ENCODE measurements at regions not wholly inside any gene's neighbourhood (a gene's known extent, or its start where the extent isn't known, plus 50 kb on each side); places are given as distances from the start of the nearest gene placed in this dataset.

- ATAC-seq (ENCODE audit: low read depth): no peak
- H2AK9ac ChIP-seq (replicated peaks; ENCODE audit: low read depth, low read length, poor library complexity): peak overlapping the region; percentile 43
These were observed 742.5 kb downstream of the TDRD15 start for GRCh38 chr2:21866316-21866715.

More at GRCh38 chr2:21866316-21866715, 742.5 kb downstream of the TDRD15 start:
- in situ Hi-C loops (cut with MboI; ENCODE audit: low sequenced_read_pairs) (no loop called here), intact Hi-C loops (cut with micrococcal nuclease) (no loop called here), dilution Hi-C loops (cut with HindIII; ENCODE audit: low sequenced_read_pairs, unreplicated experiment) (no loop called here)
- no peak overlapping the region for H3K4ac ChIP-seq (ENCODE audit: low read depth, low read length)
- H3K9me1 ChIP-seq (ENCODE audit: insufficient read depth, low read length): no peaks in the 10 kb centered on the region
- no peak overlapping the region for H2AK5ac ChIP-seq (ENCODE audit: low read depth, low read length)
- no peak overlapping the region for H3K14ac ChIP-seq (replicated peaks; ENCODE audit: low read depth, low read length)
- 0% methylated on average over 1 of the region's 5 CpGs; no CpG with 5 or more reads in 1 of the 2 experiments for WGBS, 2 experiments (ENCODE audit: extremely low coverage in 2 of 2, insufficient read length in 1 of 2)
- no peak overlapping the region for H3K56ac ChIP-seq (ENCODE audit: extremely low read depth, insufficient read depth, low read length)
- H3K27me3 ChIP-seq (ENCODE audit: control insufficient read depth, insufficient read depth, low read length): no peaks in the 10 kb centered on the region
- H4K8ac ChIP-seq (ENCODE audit: low read depth in 2 of 2, low read length in 2 of 2): no peak overlapping the region
- no peak overlapping the region for H4K91ac ChIP-seq (ENCODE audit: insufficient read depth, low read depth, low read length)
- no peaks in the 10 kb centered on the region for H3K9me3 ChIP-seq (ENCODE audit: control insufficient read depth, insufficient read depth, low read length)
- no peak overlapping the region for H3K23ac ChIP-seq (ENCODE audit: low read depth, low read length)
- no peak overlapping the region for H2BK120ac ChIP-seq (ENCODE audit: low read depth, low read length)
- no peak overlapping the region for H2BK5ac ChIP-seq (ENCODE audit: low read depth, low read length, poor library complexity, severe bottlenecking)
- no peak overlapping the region for H2BK20ac ChIP-seq (ENCODE audit: low read depth, low read length)
- no peak overlapping the region for H3K4me3 ChIP-seq (ENCODE audit: insufficient read depth, low read depth, low read length)
- CTCF ChIA-PET: no interaction called here
- no peak overlapping the region for H2BK15ac ChIP-seq (ENCODE audit: low read depth, low read length)
- no peak overlapping the region for H3K9ac ChIP-seq (ENCODE audit: low read depth, low read length)
- H3K27ac ChIP-seq (ENCODE audit: insufficient read depth, low read length): no peak overlapping the region
- H3K18ac ChIP-seq (ENCODE audit: low read depth, low read length): no peak overlapping the region
- no TSS peak for BruUV-seq (replicated peaks)
- H4K20me1 ChIP-seq (ENCODE audit: insufficient read depth, low read length): no peaks in the 10 kb centered on the region
- no peak overlapping the region for H4K5ac ChIP-seq (ENCODE audit: low read depth, low read length)
- no peak overlapping the region for H3K4me2 ChIP-seq (ENCODE audit: low read depth, low read length)
- H2AFZ ChIP-seq (replicated peaks; ENCODE audit: low read length, poor library complexity): no peak overlapping the region
- no peaks in the 10 kb centered on the region for H3K79me1 ChIP-seq (ENCODE audit: low read depth in 1 of 2, low read length in 2 of 2)
- H3K36me3 ChIP-seq (ENCODE audit: control insufficient read depth, insufficient read depth, low read length): no peaks in the 10 kb centered on the region
- TF ChIP-seq BHLHE40 (IDR thresholded peaks at IDR 0.05; ENCODE audit: low read depth, low read length): no peak
- no peak for TF ChIP-seq MAZ (IDR thresholded peaks at IDR 0.05; ENCODE audit: borderline replicate concordance, low read depth, low read length)
- no peak for TF ChIP-seq MXI1 (IDR thresholded peaks at IDR 0.05; ENCODE audit: borderline replicate concordance, low read depth, low read length)
- no peak for TF ChIP-seq SMC3 (IDR thresholded peaks at IDR 0.05; ENCODE audit: low read depth, low read length)
- TF ChIP-seq ELK1 (IDR thresholded peaks at IDR 0.05; ENCODE audit: borderline replicate concordance, low read depth, low read length): no peak
- no peaks in the 10 kb centered on the region for H3K4me1 ChIP-seq (ENCODE audit: control insufficient read depth, insufficient read depth, low read length)
- POLR2A ChIA-PET (ENCODE audit: unreplicated experiment): no interaction called here
- DNase-seq: no peak

All from IMR-90 (cell line).